Endometrium (tissue), 2 donors: ENCODE measurements at regions not wholly inside any gene's neighbourhood (a gene's known extent, or its start where the extent isn't known, plus 50 kb on each side); places are given as distances from the start of the nearest gene placed in this dataset.

Experiments
- FAIRE-seq: peaks from 2 replicates; lab custom pipeline; 2012; peaks lifted over from hg19 to GRCh38; lab: Jason Lieb, UNC
- donor health status: control.
- donor health status: control.

- FAIRE-seq = no peak
These were observed 244.2 kb upstream of the USP15 start for GRCh38 chr12:62016021-62016420.

DNA sequence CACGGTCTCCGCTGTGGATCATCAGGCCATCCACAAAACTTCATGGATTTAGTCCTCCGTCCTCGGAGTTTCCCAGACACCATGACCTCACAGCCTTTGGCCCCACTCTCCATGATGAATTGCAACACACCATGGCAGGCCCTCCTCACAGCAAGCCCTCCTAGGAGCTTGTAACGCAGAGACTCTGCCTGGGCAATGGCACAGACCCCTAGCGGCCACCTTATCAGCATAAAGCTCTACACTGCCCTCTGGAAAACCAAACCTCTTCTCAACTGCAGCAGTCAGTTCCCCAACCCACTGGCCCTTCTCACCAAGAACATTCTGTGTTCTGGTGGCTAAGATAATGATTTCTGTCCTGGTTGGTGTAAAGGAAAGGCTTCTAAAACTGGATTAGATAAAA, 238.4 kb upstream of the USP15 start:
- no peak for FAIRE-seq

GRCh38 chr12:62028536-62028935, 231.7 kb upstream of the USP15 start:
- FAIRE-seq = no peak

GRCh38 chr12:62032870-62033269, 227.3 kb upstream of the USP15 start:
- FAIRE-seq = no peak

- no peak for FAIRE-seq
These were observed 215.6 kb upstream of the USP15 start for GRCh38 chr12:62044450-62045135.

GRCh38 chr12:62045211-62045610, 215.0 kb upstream of the USP15 start:
- no peak for FAIRE-seq

- FAIRE-seq = no peak
These were observed 209.4 kb upstream of the USP15 start for GRCh38 chr12:62050785-62051184.

DNA sequence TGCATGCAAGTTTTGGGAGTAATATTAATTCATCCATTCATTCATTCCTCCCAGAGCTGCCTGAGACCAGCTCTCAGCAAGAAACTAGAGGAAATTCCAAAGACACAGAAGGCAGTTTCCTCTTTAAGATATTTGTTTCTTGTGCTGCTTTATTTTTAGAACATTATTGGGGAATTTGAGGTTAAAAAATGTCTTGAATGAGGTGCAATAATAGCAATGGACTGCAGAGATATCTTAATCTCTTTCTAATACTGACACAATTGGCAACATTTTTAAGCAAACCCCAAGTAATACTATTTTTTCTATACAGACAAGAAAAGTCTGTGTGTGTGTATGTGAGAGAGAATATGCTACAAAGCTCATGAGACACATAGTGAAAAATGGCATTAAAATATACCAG, 190.2 kb upstream of the USP15 start:
- FAIRE-seq = no peak

- FAIRE-seq = peak; percentile 96
These were observed 187.0 kb upstream of the USP15 start for GRCh38 chr12:62073236-62073635.

- FAIRE-seq = no peak
These were observed 184.3 kb upstream of the USP15 start for GRCh38 chr12:62075870-62076269.

GRCh38 chr12:62078020-62078419, 182.2 kb upstream of the USP15 start:
- FAIRE-seq = no peak

GRCh38 chr12:62082448-62082847, 177.8 kb upstream of the USP15 start:
- FAIRE-seq = no peak

DNA sequence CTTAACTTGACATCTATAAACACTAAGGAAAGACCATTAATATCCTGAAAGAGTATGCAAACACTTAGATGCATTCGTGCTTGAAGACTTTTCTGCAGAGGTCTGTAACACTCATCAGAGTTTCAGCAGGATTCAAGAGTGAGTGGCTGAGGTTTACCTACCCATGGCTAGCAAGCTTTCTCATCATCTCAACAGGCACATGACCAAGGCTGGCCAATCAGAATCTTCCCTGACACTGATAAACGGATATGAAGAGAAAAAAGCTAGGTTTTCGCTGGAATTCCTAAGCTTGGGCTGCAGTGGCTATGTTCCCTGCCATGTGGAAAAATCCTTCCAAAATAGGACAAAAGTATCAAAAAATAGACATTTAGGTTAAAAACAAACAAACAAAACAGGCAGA, 162.1 kb upstream of the USP15 start:
- no peak for FAIRE-seq

DNA sequence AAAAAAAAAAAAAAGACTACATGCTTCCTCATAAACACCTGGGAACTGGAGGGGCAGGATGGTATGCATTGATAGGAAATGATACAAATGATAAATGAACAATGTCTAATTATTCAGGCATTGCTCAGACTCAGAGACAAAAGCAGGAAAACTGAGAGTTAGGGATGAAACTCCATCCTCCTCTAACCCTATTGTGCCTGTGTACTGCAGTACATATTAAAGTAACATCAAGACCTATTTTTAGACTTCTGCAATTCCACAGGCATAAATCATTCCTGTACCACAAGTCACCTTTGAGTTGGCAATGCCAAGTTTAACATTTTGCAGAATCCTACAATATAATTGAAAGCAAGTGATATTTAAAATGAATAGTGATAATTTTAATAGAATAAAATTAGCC, 156.5 kb upstream of the USP15 start:
- no peak for FAIRE-seq

- FAIRE-seq = no peak
These were observed 153.5 kb upstream of the USP15 start for GRCh38 chr12:62106547-62107185.

DNA sequence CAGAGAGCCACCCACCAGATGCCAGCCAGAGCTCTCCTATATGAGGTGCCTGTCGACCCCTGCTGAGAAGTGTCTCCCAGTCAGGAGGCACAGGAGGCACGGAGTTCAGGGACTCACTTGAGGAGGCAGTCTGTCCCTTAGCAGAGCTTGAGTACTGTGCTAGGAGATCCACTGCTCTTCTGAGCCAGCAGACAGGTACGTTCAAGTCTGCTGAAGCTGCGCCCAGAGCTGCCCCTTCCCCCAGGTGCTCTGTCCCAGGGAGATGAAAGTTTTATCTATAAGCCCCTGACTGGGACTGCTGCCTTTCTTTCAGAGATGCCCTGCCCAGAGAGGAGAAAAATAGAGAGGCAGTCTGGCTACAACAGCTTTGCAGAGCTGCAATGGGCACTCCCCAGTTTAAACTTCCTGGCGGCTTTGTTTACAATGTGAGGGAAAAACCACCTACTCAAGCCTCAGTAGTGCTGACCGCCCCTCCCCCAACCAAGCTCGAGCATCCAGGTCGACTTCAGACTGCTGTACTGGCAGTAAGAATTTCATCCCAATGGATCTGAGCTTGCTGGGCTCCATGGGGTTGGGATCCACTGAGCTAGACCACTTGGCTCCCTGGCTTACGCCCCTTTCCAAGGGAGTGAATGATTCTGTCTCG, 146.7 kb upstream of the USP15 start:
- no peak for FAIRE-seq

DNA sequence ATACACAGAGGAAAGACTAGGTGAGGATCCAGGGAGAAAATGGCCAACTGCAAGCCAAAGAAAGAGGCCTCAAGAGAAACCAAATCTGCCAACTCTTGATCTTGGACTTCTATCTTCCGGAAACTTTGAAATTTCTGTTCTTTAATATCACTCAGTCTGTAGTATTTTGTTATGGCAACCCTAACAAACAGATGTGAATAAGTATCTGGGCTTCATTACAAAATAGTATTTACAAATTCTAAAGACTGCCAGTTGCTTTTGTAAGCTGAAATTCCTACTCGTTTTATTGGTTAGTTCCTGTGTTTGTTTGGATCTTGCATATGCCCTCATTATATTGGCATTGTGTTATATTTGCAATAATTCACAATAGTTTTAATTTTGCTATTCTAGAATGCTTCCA, 143.2 kb upstream of the USP15 start:
- FAIRE-seq = no peak

- peak; percentile 51 for FAIRE-seq
These were observed 136.4 kb upstream of the USP15 start for GRCh38 chr12:62123721-62124203.

DNA sequence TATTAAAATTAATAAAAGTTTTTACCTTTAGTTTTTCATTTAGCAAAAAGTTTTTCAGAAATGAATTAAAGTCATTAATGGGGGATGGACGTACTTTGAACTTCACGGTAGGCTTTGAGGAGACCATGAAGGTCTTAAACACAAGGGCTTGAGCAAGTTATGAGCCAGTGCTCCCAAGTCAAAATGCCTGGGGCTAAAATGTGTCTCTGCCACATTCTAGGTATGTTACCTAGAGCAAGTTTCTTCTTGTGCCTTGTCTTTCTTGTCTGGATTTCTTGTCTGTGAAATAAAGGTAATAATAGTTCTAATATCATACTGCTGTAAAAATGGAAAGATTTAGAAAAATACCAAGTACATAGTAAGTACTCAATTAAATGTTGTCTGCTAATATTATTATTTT, 132.7 kb upstream of the USP15 start:
- FAIRE-seq = no peak

GRCh38 chr12:62128175-62128975, 131.8 kb upstream of the USP15 start:
- peak; percentile 85 for FAIRE-seq

DNA sequence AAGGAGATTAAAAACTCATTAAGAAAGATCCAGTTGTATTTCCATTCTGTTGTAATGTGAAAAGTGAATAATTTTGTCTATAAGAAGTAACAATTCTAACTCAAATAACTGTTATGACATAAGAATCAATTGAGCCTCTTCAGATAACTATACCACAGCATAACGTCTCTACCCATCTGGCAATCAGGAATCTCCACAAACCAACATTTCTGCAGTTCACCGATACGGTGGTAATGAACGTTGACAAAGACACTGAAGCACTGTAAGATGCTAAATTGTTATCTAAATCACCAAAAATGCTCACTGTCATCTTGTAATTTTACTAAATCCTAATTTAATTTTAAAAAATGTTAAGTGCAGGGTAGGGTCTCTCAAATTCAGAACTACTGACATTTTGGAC, 130.9 kb upstream of the USP15 start:
- FAIRE-seq = no peak

- FAIRE-seq = no peak
These were observed 129.8 kb upstream of the USP15 start for GRCh38 chr12:62130402-62130801.
